HG02840 (cell line): ENCODE measurements at regions not wholly inside any gene's neighbourhood (a gene's known extent, or its start where the extent isn't known, plus 50 kb on each side); places are given as distances from the start of the nearest gene placed in this dataset.

Experiments used
- ATAC-seq: cut with Tn5 transposase; IDR thresholded peaks from one replicate; pipeline ENCODE4 v1.9.1; 2021; ENCODE audit warnings: mild to moderate bottlenecking, moderate library complexity, moderate number of reproducible peaks; ENCODE audit not compliant: unreplicated experiment, low FRiP score

DNA sequence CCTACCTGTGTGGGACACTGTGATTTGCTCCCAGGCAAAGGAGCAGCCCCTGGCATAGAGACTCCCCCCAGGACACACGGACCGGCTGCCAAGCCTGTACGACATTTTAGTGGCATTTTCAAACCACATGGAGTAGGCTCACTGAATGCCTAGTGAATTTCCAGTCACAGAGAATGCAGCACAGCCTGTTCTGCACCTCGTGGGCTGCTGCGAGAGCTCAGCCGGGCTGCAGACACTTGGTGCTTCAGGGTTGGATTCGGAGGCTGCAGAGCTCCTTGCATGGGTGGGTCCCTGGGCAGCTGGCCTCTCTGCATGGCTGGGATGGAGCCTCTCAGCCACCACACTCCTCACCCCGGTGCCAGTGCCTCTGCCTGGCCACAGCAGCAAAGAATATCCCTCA, 51.2 kb upstream of the HNF1B start:
- no peak for ATAC-seq
